HG02870 (cell line): ENCODE measurements at regions not wholly inside any gene's neighbourhood (a gene's known extent, or its start where the extent isn't known, plus 50 kb on each side); places are given as distances from the start of the nearest gene placed in this dataset.

Experiments used
- ATAC-seq: cut with Tn5 transposase; IDR thresholded peaks from one replicate; pipeline ENCODE4 v1.9.1; 2021; ENCODE audit warnings: mild to moderate bottlenecking, moderate library complexity; ENCODE audit not compliant: unreplicated experiment

- no peak for ATAC-seq
Observed at GRCh38 chr13:105135852-105136615, 1399.4 kb downstream of the EFNB2 start.

GRCh38 chr13:105127732-105128131 is 1407.7 kb downstream of the EFNB2 start:
- ATAC-seq, result no peak

- no peak for ATAC-seq
Observed at GRCh38 chr13:105121221-105121620, 1414.2 kb downstream of the EFNB2 start.

DNA sequence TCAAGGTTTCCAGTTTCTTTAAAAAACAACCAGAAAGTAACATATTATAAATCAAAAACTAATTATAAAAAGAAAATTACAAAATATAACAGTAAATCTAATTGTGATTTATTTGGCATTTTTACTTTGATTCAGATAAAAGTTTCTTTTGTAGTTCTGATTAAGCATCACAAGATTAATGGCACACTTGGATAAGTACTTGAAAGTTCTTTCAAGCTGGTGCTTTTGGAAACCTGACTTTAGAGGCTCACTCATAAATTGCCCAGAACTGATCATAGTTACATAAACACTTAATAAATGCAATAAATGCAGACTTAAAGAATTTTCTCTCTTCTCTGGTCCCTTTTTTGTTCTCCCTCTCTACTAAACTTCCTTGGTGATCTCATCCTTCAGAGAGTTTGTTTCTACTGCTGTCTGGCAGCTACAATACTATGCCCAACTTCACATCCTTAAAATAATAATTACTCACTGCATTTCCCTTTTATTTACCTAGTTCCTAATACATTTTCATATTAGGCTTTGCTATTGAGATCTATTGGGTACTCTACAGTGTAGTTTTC is 1417.0 kb downstream of the EFNB2 start:
- no peak for ATAC-seq

DNA sequence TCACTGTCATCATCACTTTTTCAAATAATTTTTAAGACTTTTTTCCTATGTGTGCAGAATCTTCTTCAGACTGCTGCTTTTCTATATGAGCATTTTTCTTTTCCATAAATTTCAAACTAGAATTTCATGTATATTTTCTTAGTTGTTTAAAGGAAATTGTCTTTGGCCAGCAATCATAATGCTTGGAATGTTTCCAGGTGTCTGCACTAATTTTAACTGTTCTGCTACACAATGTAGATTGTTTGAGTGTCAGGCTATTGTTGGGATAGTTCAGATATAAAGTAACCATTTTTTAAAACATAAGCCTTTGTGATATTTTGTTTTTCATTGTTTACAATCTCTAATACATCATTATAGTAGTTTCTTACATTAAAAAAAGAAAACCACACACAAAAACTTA is 1418.5 kb downstream of the EFNB2 start:
- ATAC-seq, result no peak

GRCh38 chr13:105112561-105112960 is 1422.9 kb downstream of the EFNB2 start:
- ATAC-seq, result no peak

DNA sequence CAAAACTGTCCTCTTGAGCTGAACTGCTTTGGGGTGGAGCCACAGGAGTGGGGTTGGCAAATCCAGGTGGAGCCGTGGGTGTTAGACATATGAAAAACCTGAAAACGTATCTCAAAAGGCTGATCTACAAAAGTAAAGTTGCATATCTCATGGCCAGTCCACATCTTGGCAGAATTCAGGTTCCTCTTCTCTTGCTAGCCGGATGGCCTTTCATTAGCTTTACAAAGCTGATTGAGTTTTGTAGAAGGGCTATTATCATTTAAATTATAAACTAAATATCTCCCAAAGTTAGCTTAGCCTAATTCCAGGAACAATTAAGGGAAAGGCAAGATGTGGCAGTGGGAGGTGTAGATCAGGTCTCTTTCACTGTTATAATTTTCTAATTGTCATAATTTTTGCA is 1427.7 kb downstream of the EFNB2 start:
- ATAC-seq, result no peak

GRCh38 chr13:105105471-105105870 is 1430.0 kb downstream of the EFNB2 start:
- no peak for ATAC-seq

DNA sequence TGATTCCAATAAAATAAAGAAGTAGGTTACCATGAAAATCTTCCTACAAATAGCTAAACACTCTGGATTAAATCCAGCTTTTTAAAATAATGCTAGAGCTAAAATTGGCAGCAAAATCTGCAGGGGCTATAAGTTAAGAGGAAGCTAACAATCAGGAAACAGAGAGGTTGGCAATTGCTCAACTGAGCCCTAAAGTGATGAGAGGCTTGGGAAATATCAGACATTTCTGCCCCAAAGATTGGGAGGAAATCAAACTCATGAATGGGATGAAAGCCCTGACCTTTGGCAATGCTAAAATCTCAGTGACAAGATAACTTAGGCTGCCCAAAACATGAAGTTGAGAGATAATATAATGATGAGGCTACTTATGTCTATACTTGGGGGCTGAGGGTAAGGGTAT is 1437.9 kb downstream of the EFNB2 start:
- ATAC-seq, result no peak

GRCh38 chr13:105089858-105090643 is 1445.4 kb downstream of the EFNB2 start:
- no peak for ATAC-seq

DNA sequence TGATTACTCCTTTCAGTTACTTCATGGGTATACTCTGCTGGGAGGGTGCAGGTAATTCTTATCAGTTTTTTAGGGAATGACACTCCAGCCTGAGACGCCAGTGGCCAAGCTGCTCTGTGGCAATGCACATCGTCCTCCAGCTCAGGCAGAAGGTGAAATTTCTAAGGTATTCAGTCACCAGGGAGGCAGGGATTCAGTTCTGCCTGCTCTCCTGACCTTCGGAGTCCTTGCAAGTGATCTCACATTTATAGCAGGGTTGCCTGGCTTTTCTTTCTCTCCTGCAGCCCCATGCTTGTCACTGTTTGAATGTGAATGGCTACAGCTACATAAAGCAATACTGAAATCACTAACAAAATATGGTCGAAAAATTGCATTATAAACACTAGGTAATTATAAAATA is 1447.5 kb downstream of the EFNB2 start:
- no peak for ATAC-seq

DNA sequence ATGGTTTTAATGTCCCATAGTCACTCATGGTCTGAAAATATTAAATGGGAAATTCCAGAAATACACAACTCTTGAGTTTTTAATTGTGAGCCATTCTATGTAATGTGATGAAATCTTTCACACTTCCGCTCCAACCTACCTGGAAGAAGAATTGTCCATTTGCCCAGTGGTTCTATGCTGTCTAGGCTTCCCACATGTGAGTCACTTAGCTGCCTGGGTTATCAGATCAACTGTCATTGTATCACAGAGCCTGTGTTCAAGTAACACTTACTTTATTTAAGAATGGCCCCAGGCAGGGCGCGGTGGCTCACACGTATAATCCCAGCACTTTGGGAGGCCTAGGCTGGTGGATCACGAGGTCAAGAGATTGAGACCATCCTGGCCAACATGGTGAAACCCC is 1450.5 kb downstream of the EFNB2 start:
- ATAC-seq, result no peak

GRCh38 chr13:105083992-105084391 is 1451.5 kb downstream of the EFNB2 start:
- no peak for ATAC-seq

DNA sequence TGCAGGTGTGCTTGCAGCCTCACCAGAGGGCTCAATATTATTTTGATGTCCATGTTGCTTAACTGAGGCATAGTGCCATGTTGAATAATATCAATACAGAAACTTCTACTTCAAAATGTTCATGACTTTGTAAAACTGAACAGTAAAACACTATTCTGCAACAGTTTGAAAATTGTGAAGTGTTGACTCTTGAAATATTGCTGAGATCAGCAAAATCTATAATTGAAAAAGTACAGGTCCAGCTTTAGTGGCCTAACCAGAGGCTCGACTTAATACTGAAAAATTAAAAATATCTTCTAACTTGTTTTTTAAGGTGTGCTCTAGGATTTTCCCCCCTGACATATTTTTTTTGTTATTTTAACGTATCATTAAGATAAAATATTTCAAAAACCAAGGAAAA is 1460.7 kb downstream of the EFNB2 start:
- no peak for ATAC-seq

GRCh38 chr13:105073041-105073440 is 1462.4 kb downstream of the EFNB2 start:
- no peak for ATAC-seq

DNA sequence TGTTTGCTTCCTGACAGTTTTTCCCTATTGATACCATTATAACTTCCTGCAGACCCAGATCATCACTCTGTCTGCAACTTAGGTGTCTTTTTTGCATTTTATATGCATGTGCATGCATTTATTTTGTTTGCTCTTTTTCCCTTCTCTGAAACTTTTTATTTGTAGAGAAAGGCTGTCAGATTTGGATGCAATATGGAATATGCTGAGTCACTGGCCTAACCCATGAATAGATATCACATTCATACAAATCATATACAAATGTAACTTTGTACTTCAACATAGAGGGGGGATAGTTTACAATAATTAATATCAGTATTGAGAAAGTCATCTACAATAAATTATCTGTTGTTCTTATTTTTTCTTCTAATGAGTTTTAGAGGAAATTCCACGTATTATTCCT is 1465.0 kb downstream of the EFNB2 start:
- no peak for ATAC-seq

- ATAC-seq, result no peak
Observed at GRCh38 chr13:105069106-105069505, 1466.4 kb downstream of the EFNB2 start.

DNA sequence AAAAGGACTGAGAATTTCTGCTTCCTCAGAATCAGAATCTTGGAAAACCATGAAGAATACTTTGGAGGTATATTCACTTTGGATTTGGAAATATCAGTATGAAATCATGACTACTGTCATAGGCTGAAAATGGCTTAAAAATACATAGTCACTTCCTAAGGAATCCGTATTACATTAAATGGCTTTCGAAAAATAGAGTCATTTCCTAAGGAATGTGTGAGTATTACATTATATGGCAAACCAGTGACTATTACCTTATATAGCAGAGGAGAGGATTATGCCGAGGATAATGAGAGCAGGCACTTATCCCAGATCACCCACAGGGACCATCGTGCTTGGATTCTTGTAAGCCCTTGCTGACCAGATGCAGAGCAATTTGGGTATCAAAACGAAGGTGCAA is 1471.8 kb downstream of the EFNB2 start:
- no peak for ATAC-seq

DNA sequence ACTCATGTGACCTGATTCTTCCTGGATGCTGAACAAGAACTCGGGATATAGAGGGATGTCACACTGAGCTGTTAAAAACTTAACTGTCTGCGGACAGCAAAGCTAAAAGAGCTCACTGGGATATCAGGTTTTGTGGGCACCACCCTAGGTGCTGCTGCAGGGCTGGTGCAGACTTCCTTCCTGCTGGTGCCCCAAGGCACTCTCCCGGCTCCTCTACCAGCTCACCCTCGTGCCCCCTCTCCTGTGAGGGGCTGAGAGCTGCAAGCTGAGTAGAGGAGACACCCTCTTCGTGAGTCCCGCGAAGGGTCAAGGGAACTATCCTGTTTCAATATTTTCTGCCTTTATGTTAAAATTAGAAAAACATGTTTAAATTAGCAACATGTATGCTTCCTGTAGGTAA is 1475.7 kb downstream of the EFNB2 start:
- no peak for ATAC-seq

DNA sequence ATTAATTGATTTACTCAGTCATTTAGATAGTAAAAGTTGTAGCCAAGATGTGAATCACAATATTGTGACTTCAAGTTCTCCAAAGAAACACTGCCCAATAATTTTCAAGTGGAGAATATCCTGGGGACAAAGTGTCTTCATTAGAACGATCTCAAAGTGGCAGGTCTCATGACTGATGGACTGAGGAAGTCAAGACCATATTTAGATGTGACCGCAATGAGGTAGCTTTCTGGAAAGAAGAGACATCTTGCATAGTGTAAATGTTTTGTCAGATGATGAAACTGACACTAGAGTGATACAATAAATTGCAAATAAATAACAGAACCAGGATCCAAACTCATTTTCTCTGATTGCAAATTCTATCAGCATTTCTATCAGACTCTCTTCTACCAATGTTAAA is 1476.9 kb downstream of the EFNB2 start:
- ATAC-seq, result no peak

DNA sequence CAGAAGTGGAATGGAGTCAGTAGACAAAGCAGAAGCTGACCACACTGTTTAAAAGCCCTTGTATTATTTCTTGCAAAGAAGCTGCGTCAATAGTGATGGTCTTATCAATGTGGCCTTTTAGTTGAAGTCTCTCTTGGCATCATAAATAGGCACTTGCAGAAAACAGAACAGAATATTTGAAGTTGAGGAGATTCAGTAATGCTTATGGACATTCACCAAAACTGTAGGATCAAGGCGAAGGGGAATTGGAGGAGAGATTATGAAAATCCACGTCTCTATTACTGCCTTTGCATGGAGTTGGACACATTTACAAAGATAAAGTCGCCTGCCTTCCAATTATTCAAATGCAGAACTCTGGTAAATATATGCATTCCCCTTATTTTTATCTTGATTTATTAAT is 1482.8 kb downstream of the EFNB2 start:
- no peak for ATAC-seq

DNA sequence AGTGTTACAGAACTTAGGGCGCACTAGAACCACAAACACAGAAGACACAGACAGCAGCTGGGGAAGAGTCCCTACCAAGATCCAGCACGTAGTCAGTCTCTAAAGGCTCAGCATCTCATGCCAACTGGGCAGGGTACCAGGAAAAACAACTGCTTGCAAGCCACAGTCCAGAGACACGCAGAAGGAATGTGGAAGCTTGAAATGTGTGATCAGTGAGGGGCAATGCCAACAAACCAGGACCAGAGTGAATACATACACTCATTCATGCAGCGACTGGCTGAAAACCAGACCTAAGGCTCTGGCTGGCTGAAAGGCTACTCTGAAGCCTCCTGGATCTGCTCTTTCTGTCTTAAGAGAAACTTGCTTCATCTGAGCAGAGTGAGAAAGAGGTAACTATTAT is 1484.8 kb downstream of the EFNB2 start:
- ATAC-seq, result no peak
